H1 (cell line): ENCODE measurements at regions not wholly inside any gene's neighbourhood (a gene's known extent, or its start where the extent isn't known, plus 50 kb on each side); places are given as distances from the start of the nearest gene placed in this dataset.

Source experiments
- CTCF ChIA-PET: fragments of 300-600 bp; sonication (Branson Sonifier 250); formaldehyde crosslinking; loops from one replicate; lab custom pipeline; 2021; ENCODE audit not compliant: partially characterized antibody; lab: Charles Lee
- POLR2A ChIA-PET: fragments of 300-600 bp; sonication (Branson Sonifier 250); formaldehyde crosslinking; loops from one replicate; lab custom pipeline; 2021; ENCODE audit warnings: inconsistent platforms; ENCODE audit not compliant: partially characterized antibody; lab: Charles Lee
- DNase-seq, 2 experiments: peaks; one replicate each; pipeline versions ENCODE4 v3.0.0 to v3.0.0-alpha.2; 2010 to 2022; ENCODE audit warnings: low spot score in 2 of 2, low read depth in 1 of 2, mixed read lengths in 1 of 2
- FAIRE-seq: peaks from 2 replicates; lab custom pipeline; 2011; peaks lifted over from hg19 to GRCh38; lab: Jason Lieb, UNC
- H2AFZ ChIP-seq: 2 replicates; pipeline ENCODE4 v1.8.1; 2012; ENCODE audit warnings: low read length, inconsistent platforms
- H2AK5ac ChIP-seq: 2 replicates; pipeline ENCODE4 v1.6.1; 2013; ENCODE audit warnings: low read depth, low read length
- H2BK120ac ChIP-seq: replicated peaks from 2 replicates; pipeline ENCODE3; 2013; ENCODE audit warnings: low read depth, low read length, inconsistent platforms
- H2BK12ac ChIP-seq: 2 replicates; pipeline ENCODE4 v1.6.1; 2013; ENCODE audit warnings: low read depth, low read length
- H2BK15ac ChIP-seq: 2 replicates; pipeline ENCODE4 v1.6.1; 2013; ENCODE audit warnings: low read length
- H2BK20ac ChIP-seq: 2 replicates; pipeline ENCODE4 v1.6.1; 2013; ENCODE audit warnings: low read length
- H2BK5ac ChIP-seq: 2 replicates; pipeline ENCODE4 v1.6.1; 2013; ENCODE audit warnings: low read depth, low read length
- H3K14ac ChIP-seq: 2 replicates; pipeline ENCODE4 v1.6.1; 2013; ENCODE audit warnings: inconsistent platforms; ENCODE audit not compliant: insufficient read length
- H3K18ac ChIP-seq: 2 replicates; pipeline ENCODE4 v1.6.1; 2013; ENCODE audit warnings: low read length; ENCODE audit errors: extremely low read depth
- H3K23ac ChIP-seq: 2 replicates; pipeline ENCODE4 v1.6.1; 2013; ENCODE audit warnings: inconsistent platforms; ENCODE audit not compliant: insufficient read length
- H3K23me2 ChIP-seq: 2 replicates; pipeline ENCODE4 v1.6.1; 2013; ENCODE audit warnings: low read depth, low read length
- H3K27ac ChIP-seq: 2 replicates; pipeline ENCODE4 v1.6.1; 2011; ENCODE audit warnings: low read depth, low read length, inconsistent platforms
- H3K27me3 ChIP-seq, 4 experiments: replicated peaks in 1 of 4; 1 replicate in 1 of 4; 2 replicates in 3 of 4; pipeline versions ENCODE4 v1.6.1 to v1.8.1; 2011 to 2013; ENCODE audit warnings: low read length in 3 of 4, mild to moderate bottlenecking in 3 of 4, inconsistent platforms in 2 of 4, mixed read lengths in 2 of 4, moderate library complexity in 1 of 4; ENCODE audit not compliant: control insufficient read depth in 3 of 4, insufficient read depth in 3 of 4; ENCODE audit errors: extremely low read depth in 1 of 4
- H3K36me3 ChIP-seq, 4 experiments: 2 replicates each; pipeline versions ENCODE4 v1.6.1 to v1.8.1; 2011 to 2013; ENCODE audit warnings: mild to moderate bottlenecking in 4 of 4, low read length in 3 of 4, moderate library complexity in 2 of 4, control low read depth in 1 of 4, inconsistent platforms in 1 of 4; ENCODE audit not compliant: insufficient read depth in 4 of 4, control insufficient read depth in 2 of 4
- H3K4ac ChIP-seq: replicated peaks from 2 replicates; pipeline ENCODE3; 2013; ENCODE audit warnings: low read length, low read depth, mixed read lengths, inconsistent platforms; ENCODE audit not compliant: insufficient read length
- H3K4me1 ChIP-seq, 4 experiments: replicated peaks in 1 of 4; 1 replicate in 1 of 4; 2 replicates in 3 of 4; pipeline versions ENCODE4 v1.6.1 to v1.8.1; 2011 to 2013; ENCODE audit warnings: low read length in 3 of 4, inconsistent platforms in 2 of 4, mixed read lengths in 1 of 4; ENCODE audit not compliant: insufficient read depth in 4 of 4, control insufficient read depth in 3 of 4
- H3K4me2 ChIP-seq, 2 experiments: 2 replicates each; pipeline versions ENCODE4 v1.6.1 to v1.8.1; 2011 to 2013; ENCODE audit warnings: low read depth in 2 of 2, low read length in 2 of 2, control low read depth in 1 of 2, inconsistent platforms in 1 of 2, mild to moderate bottlenecking in 1 of 2; ENCODE audit not compliant: insufficient read depth in 1 of 2
- H3K4me3 ChIP-seq, 4 experiments: fragments of 200-600, 300-600 bp in 1 of 4; sonication (generic), shearing (Covaris generic), sonication (Bioruptor Twin) in 1 of 4; 2 replicates each; pipeline versions ENCODE4 v1.5.1 to v1.8.1; 2011 to 2016; ENCODE audit warnings: low read length in 4 of 4, low read depth in 3 of 4, control low read depth in 2 of 4, inconsistent platforms in 2 of 4, mild to moderate bottlenecking in 2 of 4, mixed read lengths in 1 of 4, moderate library complexity in 1 of 4; ENCODE audit not compliant: insufficient read depth in 2 of 4; ENCODE audit errors: extremely low read depth in 1 of 4
- H3K56ac ChIP-seq: replicated peaks from 2 replicates; pipeline ENCODE3; 2013; ENCODE audit warnings: low read depth, mild to moderate bottlenecking, mixed read lengths, low read length, inconsistent platforms; ENCODE audit not compliant: insufficient read length
- H3K79me1 ChIP-seq: 2 replicates; pipeline ENCODE4 v1.6.1; 2013; ENCODE audit warnings: low read depth, low read length, control low read depth
- H3K79me2 ChIP-seq, 2 experiments: 2 replicates each; pipeline versions ENCODE4 v1.6.1 to v1.8.1; 2012 to 2013; ENCODE audit warnings: low read length in 2 of 2, mild to moderate bottlenecking in 2 of 2, inconsistent platforms in 1 of 2; ENCODE audit not compliant: insufficient read depth in 2 of 2, control insufficient read depth in 1 of 2
- H3K9ac ChIP-seq, 4 experiments: replicated peaks in 1 of 4; 1 replicate in 1 of 4; 2 replicates in 3 of 4; pipeline versions ENCODE4 v1.6.1 to v1.8.1; 2011 to 2013; ENCODE audit warnings: low read depth in 3 of 4, low read length in 3 of 4, control low read depth in 2 of 4, mild to moderate bottlenecking in 2 of 4, moderate library complexity in 2 of 4, inconsistent platforms in 1 of 4; ENCODE audit errors: extremely low read depth in 1 of 4
- H3K9me3 ChIP-seq, 2 experiments: 2 replicates each; pipeline versions ENCODE4 v1.6.1 to v1.8.1; 2012 to 2013; ENCODE audit warnings: mild to moderate bottlenecking in 2 of 2, moderate library complexity in 2 of 2, control low read depth in 1 of 2, inconsistent platforms in 1 of 2, low read depth in 1 of 2, low read length in 1 of 2, mixed read lengths in 1 of 2; ENCODE audit not compliant: insufficient read depth in 2 of 2
- H4K20me1 ChIP-seq, 2 experiments: replicated peaks in 1 of 2; 2 replicates each; pipeline versions ENCODE3 to v1.8.1; 2011 to 2013; ENCODE audit warnings: inconsistent platforms in 2 of 2, low read length in 2 of 2, mild to moderate bottlenecking in 1 of 2; ENCODE audit not compliant: insufficient read depth in 2 of 2, control insufficient read depth in 1 of 2
- H4K5ac ChIP-seq: 2 replicates; pipeline ENCODE4 v1.6.1; 2013; ENCODE audit warnings: low read length, low read depth, mixed read lengths, inconsistent platforms; ENCODE audit not compliant: insufficient read length
- H4K8ac ChIP-seq: 2 replicates; pipeline ENCODE4 v1.8.0; 2013; ENCODE audit warnings: mild to moderate bottlenecking, moderate library complexity, low read length, inconsistent platforms; ENCODE audit not compliant: insufficient read depth; ENCODE audit errors: extremely low read depth
- H4K91ac ChIP-seq: replicated peaks from 2 replicates; pipeline ENCODE3; 2013; ENCODE audit warnings: low read length, mixed read lengths, inconsistent platforms; ENCODE audit not compliant: insufficient read length
- BCL11A ChIP-seq, 2 experiments: IDR thresholded peaks; one replicate each; pipeline ENCODE4 v1.6.1; 2011; ENCODE audit warnings: low read depth in 2 of 2, low read length in 2 of 2, mild to moderate bottlenecking in 2 of 2
- GTF2F1 ChIP-seq: IDR thresholded peaks from 2 replicates; pipeline ENCODE4 v1.6.1; 2012; ENCODE audit warnings: low read depth, low read length, improper control_type of control experiment, borderline replicate concordance
- JUN ChIP-seq: IDR thresholded peaks from 2 replicates; pipeline ENCODE4 v1.6.1; 2011; ENCODE audit warnings: low read depth, mild to moderate bottlenecking, improper control_type of control experiment, low read length
- KDM4A ChIP-seq: IDR thresholded peaks from one replicate; pipeline ENCODE4 v1.7.1; 2012; ENCODE audit warnings: low read depth, mild to moderate bottlenecking, moderate library complexity, low read length, inconsistent platforms; ENCODE audit not compliant: severe bottlenecking
- WGBS, 2 experiments: shearing (Covaris generic) in 1 of 2; methylation state at CpG; one replicate each; pipeline versions ENCODE4 v1.1.6 to v1.1.7; 2013 to 2015; ENCODE audit warnings: low lambda C conversion rate in 2 of 2, mixed read lengths in 2 of 2, inconsistent platforms in 1 of 2, low coverage in 1 of 2, missing lambda C conversion rate in 1 of 2; ENCODE audit not compliant: insufficient replicate concordance in 2 of 2, insufficient coverage in 1 of 2, insufficient read length in 1 of 2; ENCODE audit errors: extremely low coverage in 1 of 2, missing lambda C conversion rate in 1 of 2; 5-methylcytosine and 5-hydroxymethylcytosine counted together

DNA sequence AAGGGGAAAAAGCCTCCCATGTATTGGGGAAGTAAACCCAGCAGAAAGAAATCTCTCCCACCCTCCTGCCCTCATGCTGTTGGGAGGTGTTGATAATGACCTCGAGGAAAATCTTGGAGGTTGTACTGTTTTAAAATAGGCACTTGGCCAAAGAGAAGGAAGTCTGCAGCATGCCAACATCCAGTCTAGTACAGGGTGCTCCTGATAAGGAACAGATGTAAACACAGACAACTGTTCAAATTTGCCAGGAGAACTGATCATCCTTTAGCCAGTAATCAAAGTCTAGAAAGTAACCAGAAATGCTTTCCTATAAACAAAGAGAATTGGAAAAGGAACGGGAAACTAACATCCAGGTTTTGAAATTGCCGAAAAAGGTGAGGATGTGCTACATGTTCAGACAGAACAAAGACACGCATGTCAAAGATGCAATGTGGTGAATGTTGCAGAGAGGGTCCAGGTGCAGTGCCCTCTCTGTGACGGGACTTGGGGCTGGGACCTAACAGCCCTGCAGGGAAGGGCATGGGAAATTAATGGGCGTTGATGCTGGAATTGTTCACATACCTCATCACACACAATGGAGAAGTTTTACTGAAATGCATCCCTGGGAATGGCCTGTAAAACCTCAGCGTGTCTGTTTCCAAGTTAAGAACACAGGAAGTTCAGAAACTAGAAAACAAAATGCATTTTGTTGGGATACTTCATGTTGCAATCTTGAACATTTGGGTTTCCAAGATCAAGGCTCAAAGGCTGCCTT, 125.7 kb upstream of the RND3 start:
- Histone ChIP-seq H3K79me2 (no peaks in the 10 kb centered on the region), H2BK5ac (no peak overlapping the region; the same call in 1 of the 2 replicates), H2AK5ac (no peak overlapping the region), H3K56ac (no peak overlapping the region), H3K18ac (no peak overlapping the region), H3K23me2 (no peaks in the 10 kb centered on the region), H3K4me1 (no peaks in the 10 kb centered on the region), H3K4me3 (no peak overlapping the region), H3K27ac (no peak overlapping the region), H3K79me1 (no peaks in the 10 kb centered on the region), H3K23ac (no peak overlapping the region), H2BK20ac (peak overlapping the region; percentile 76; the same call in 1 of the 2 replicates), H2BK120ac (no peak overlapping the region), H4K91ac (no peak overlapping the region), H4K5ac (no peak overlapping the region), H2BK15ac (no peak overlapping the region), H3K9ac (no peak overlapping the region), H4K20me1 (no peaks in the 10 kb centered on the region), H3K4ac (no peak overlapping the region), H3K4me2 (no peak overlapping the region), H3K27me3 (no peaks in the 10 kb centered on the region), H3K14ac (no peak overlapping the region), H2AFZ (peak overlapping the region; percentile 59), H4K8ac (no peak overlapping the region), H2BK12ac (0 out of 2 replicates have a peak overlapping the region, but pooled peaks have one; percentile 19), H3K9me3 (no peaks in the 10 kb centered on the region), H3K36me3 (no peaks in the 10 kb centered on the region)
- WGBS, 2 experiments: 94% methylated on average over 7 of the region's 7 CpGs; no CpG with 5 or more reads in 1 of the 2 experiments
- ChIA-PET POLR2A (no interaction called here), CTCF (no interaction called here)
- FAIRE-seq: no peak
- no peak for DNase-seq
- no peak for TF ChIP-seq BCL11A (IDR thresholded peaks at IDR 0.05; ENCODE audit: low read depth in 2 of 2, low read length in 2 of 2)
- no peak for TF ChIP-seq KDM4A
- no peak for TF ChIP-seq JUN
- no peak for TF ChIP-seq GTF2F1
